ENCODE measurements at regions not wholly inside any gene's neighbourhood (a gene's known extent, or its start where the extent isn't known, plus 50 kb on each side); places are given as distances from the start of the nearest gene placed in this dataset.

GRCh38 chr2:59899692-59900091 lies 653.8 kb downstream of the BCL11A start:
- ATAC-seq (ENCODE audit: low read depth in 2 of 2): no peak
- H3K27ac Mint-ChIP-seq: no peak overlapping the region
- no peak for DNase-seq
- no peak overlapping the region for H3K27ac ChIP-seq (ENCODE audit: insufficient read depth, low read length, poor library complexity, severe bottlenecking)
- H3K27me3 ChIP-seq (ENCODE audit: control insufficient read depth, insufficient read depth, low read length): no peaks in the 10 kb centered on the region
- H3K4me1 Mint-ChIP-seq: no peaks in the 10 kb centered on the region
- H3K36me3 Mint-ChIP-seq: no peaks in the 10 kb centered on the region
- no peaks in the 10 kb centered on the region for H3K9me3 ChIP-seq (ENCODE audit: control insufficient read depth in 2 of 2, low read length in 2 of 2)
- no peaks in the 10 kb centered on the region for H3K4me1 ChIP-seq (ENCODE audit: control insufficient read depth, insufficient read depth, low read length, poor library complexity, severe bottlenecking)
- peaks cover 0 to 2% (median 0%) of the 10 kb centered on the region in 7 donors for H3K9me3 Mint-ChIP-seq
- no peak overlapping the region for H3K4me3 ChIP-seq (ENCODE audit: low read depth, low read length)
- H3K27me3 Mint-ChIP-seq: no peaks in the 10 kb centered on the region
- H3K36me3 ChIP-seq (ENCODE audit: control insufficient read depth, insufficient read depth, low read length): no peaks in the 10 kb centered on the region
- no peak overlapping the region for H3K4me3 Mint-ChIP-seq

GRCh38 chr2:59896499-59897245 lies 656.8 kb downstream of the BCL11A start:
- no peaks in the 10 kb centered on the region for H3K4me1 Mint-ChIP-seq
- no peak overlapping the region for H3K27ac Mint-ChIP-seq
- H3K27ac ChIP-seq (ENCODE audit: insufficient read depth, low read length, poor library complexity, severe bottlenecking): no peak overlapping the region
- H3K9me3 Mint-ChIP-seq: peaks cover 0 to 2% (median 0%) of the 10 kb centered on the region in 7 donors
- no peaks in the 10 kb centered on the region for H3K27me3 ChIP-seq (ENCODE audit: control insufficient read depth, insufficient read depth, low read length)
- H3K4me1 ChIP-seq (ENCODE audit: control insufficient read depth, insufficient read depth, low read length, poor library complexity, severe bottlenecking): no peaks in the 10 kb centered on the region
- ATAC-seq (ENCODE audit: low read depth in 2 of 2) (no peak), DNase-seq (peak in 1 of 3 donors; percentile 30)
- no peak overlapping the region for H3K4me3 Mint-ChIP-seq
- no peaks in the 10 kb centered on the region for H3K36me3 Mint-ChIP-seq
- H3K36me3 ChIP-seq (ENCODE audit: control insufficient read depth, insufficient read depth, low read length): no peaks in the 10 kb centered on the region
- H3K9me3 ChIP-seq (ENCODE audit: control insufficient read depth in 2 of 2, low read length in 2 of 2): no peaks in the 10 kb centered on the region
- H3K27me3 Mint-ChIP-seq: no peaks in the 10 kb centered on the region
- H3K4me3 ChIP-seq (ENCODE audit: low read depth, low read length): no peak overlapping the region

GRCh38 chr2:59893612-59894011 lies 659.8 kb downstream of the BCL11A start:
- Mint-ChIP-seq H3K9me3 (peaks cover 0 to 3% (median 2%) of the 10 kb centered on the region in 7 donors), H3K27me3 (peaks cover 5% of the 10 kb centered on the region), H3K27ac (no peak overlapping the region), H3K4me1 (no peaks in the 10 kb centered on the region), H3K4me3 (no peak overlapping the region), H3K36me3 (no peaks in the 10 kb centered on the region)
- Histone ChIP-seq H3K36me3 (ENCODE audit: control insufficient read depth, insufficient read depth, low read length) (no peaks in the 10 kb centered on the region), H3K27me3 (ENCODE audit: control insufficient read depth, insufficient read depth, low read length) (no peaks in the 10 kb centered on the region), H3K27ac (ENCODE audit: insufficient read depth, low read length, poor library complexity, severe bottlenecking) (no peak overlapping the region), H3K4me1 (ENCODE audit: control insufficient read depth, insufficient read depth, low read length, poor library complexity, severe bottlenecking) (no peaks in the 10 kb centered on the region), H3K9me3 (ENCODE audit: control insufficient read depth in 2 of 2, low read length in 2 of 2) (no peaks in the 10 kb centered on the region), H3K4me3 (ENCODE audit: low read depth, low read length) (no peak overlapping the region)
- no peak for ATAC-seq (ENCODE audit: low read depth in 2 of 2)
- DNase-seq: no peak

- H3K4me3 Mint-ChIP-seq: no peak overlapping the region
- Histone ChIP-seq H3K27ac (ENCODE audit: insufficient read depth, low read length, poor library complexity, severe bottlenecking) (no peak overlapping the region), H3K9me3 (ENCODE audit: control insufficient read depth in 2 of 2, low read length in 2 of 2) (no peaks in the 10 kb centered on the region), H3K4me3 (ENCODE audit: low read depth, low read length) (no peak overlapping the region), H3K36me3 (ENCODE audit: control insufficient read depth, insufficient read depth, low read length) (no peaks in the 10 kb centered on the region), H3K27me3 (ENCODE audit: control insufficient read depth, insufficient read depth, low read length) (no peaks in the 10 kb centered on the region), H3K4me1 (ENCODE audit: control insufficient read depth, insufficient read depth, low read length, poor library complexity, severe bottlenecking) (no peaks in the 10 kb centered on the region)
- peaks cover 5% of the 10 kb centered on the region for H3K27me3 Mint-ChIP-seq
- peaks cover 0 to 3% (median 2%) of the 10 kb centered on the region in 7 donors for H3K9me3 Mint-ChIP-seq
- DNase-seq (no peak), ATAC-seq (ENCODE audit: low read depth in 2 of 2) (no peak)
- H3K36me3 Mint-ChIP-seq: no peaks in the 10 kb centered on the region
- no peak overlapping the region for H3K27ac Mint-ChIP-seq
- peaks cover 0 to 12% (median 2%) of the 10 kb centered on the region in 4 donors for H3K4me1 Mint-ChIP-seq
Measured at GRCh38 chr2:59892398-59892797, 661.1 kb downstream of the BCL11A start.

- Histone ChIP-seq H3K27me3 (ENCODE audit: control insufficient read depth, insufficient read depth, low read length) (no peaks in the 10 kb centered on the region), H3K36me3 (ENCODE audit: control insufficient read depth, insufficient read depth, low read length) (no peaks in the 10 kb centered on the region), H3K27ac (ENCODE audit: insufficient read depth, low read length, poor library complexity, severe bottlenecking) (no peak overlapping the region), H3K4me3 (ENCODE audit: low read depth, low read length) (no peak overlapping the region), H3K4me1 (ENCODE audit: control insufficient read depth, insufficient read depth, low read length, poor library complexity, severe bottlenecking) (no peaks in the 10 kb centered on the region), H3K9me3 (ENCODE audit: control insufficient read depth in 2 of 2, low read length in 2 of 2) (no peaks in the 10 kb centered on the region)
- DNase-seq (no peak), ATAC-seq (ENCODE audit: low read depth in 2 of 2) (no peak)
- Mint-ChIP-seq H3K4me3 (no peak overlapping the region), H3K27me3 (peaks cover 5% of the 10 kb centered on the region), H3K36me3 (no peaks in the 10 kb centered on the region), H3K9me3 (peaks cover 0 to 3% (median 0%) of the 10 kb centered on the region in 7 donors), H3K4me1 (peaks cover 0 to 30% (median 6%) of the 10 kb centered on the region in 4 donors), H3K27ac (no peak overlapping the region)
Measured at GRCh38 chr2:59889305-59889704, 664.1 kb downstream of the BCL11A start.

- Histone ChIP-seq H3K36me3 (ENCODE audit: control insufficient read depth, insufficient read depth, low read length) (no peaks in the 10 kb centered on the region), H3K9me3 (ENCODE audit: control insufficient read depth in 2 of 2, low read length in 2 of 2) (no peaks in the 10 kb centered on the region), H3K27ac (ENCODE audit: insufficient read depth, low read length, poor library complexity, severe bottlenecking) (no peak overlapping the region), H3K4me3 (ENCODE audit: low read depth, low read length) (no peak overlapping the region), H3K27me3 (ENCODE audit: control insufficient read depth, insufficient read depth, low read length) (no peaks in the 10 kb centered on the region), H3K4me1 (ENCODE audit: control insufficient read depth, insufficient read depth, low read length, poor library complexity, severe bottlenecking) (no peaks in the 10 kb centered on the region)
- H3K27ac Mint-ChIP-seq: peak overlapping the region in 1 of 3 donors; percentile 55
- peaks cover 5% of the 10 kb centered on the region for H3K27me3 Mint-ChIP-seq
- peaks cover 0 to 3% (median 0%) of the 10 kb centered on the region in 7 donors for H3K9me3 Mint-ChIP-seq
- DNase-seq: no peak
- no peak for ATAC-seq (ENCODE audit: low read depth in 2 of 2)
- no peaks in the 10 kb centered on the region for H3K36me3 Mint-ChIP-seq
- peaks cover 0 to 30% (median 6%) of the 10 kb centered on the region in 4 donors for H3K4me1 Mint-ChIP-seq
- no peak overlapping the region for H3K4me3 Mint-ChIP-seq
Measured at GRCh38 chr2:59888706-59889105, 664.7 kb downstream of the BCL11A start.

GRCh38 chr2:59888015-59888414 lies 665.4 kb downstream of the BCL11A start:
- Histone ChIP-seq H3K27ac (ENCODE audit: insufficient read depth, low read length, poor library complexity, severe bottlenecking) (no peak overlapping the region), H3K36me3 (ENCODE audit: control insufficient read depth, insufficient read depth, low read length) (no peaks in the 10 kb centered on the region), H3K27me3 (ENCODE audit: control insufficient read depth, insufficient read depth, low read length) (no peaks in the 10 kb centered on the region), H3K4me1 (ENCODE audit: control insufficient read depth, insufficient read depth, low read length, poor library complexity, severe bottlenecking) (no peaks in the 10 kb centered on the region), H3K4me3 (ENCODE audit: low read depth, low read length) (no peak overlapping the region), H3K9me3 (ENCODE audit: control insufficient read depth in 2 of 2, low read length in 2 of 2) (no peaks in the 10 kb centered on the region)
- DNase-seq (peak in 2 of 3 donors; percentile 12 to 76), ATAC-seq (ENCODE audit: low read depth in 2 of 2) (peak; percentile 67 to 77)
- H3K4me3 Mint-ChIP-seq: peak overlapping the region in 2 of 4 donors; percentile 32 to 48
- no peaks in the 10 kb centered on the region for H3K36me3 Mint-ChIP-seq
- H3K27me3 Mint-ChIP-seq: peaks cover 5% of the 10 kb centered on the region
- peaks cover 0 to 30% (median 6%) of the 10 kb centered on the region in 4 donors for H3K4me1 Mint-ChIP-seq
- H3K27ac Mint-ChIP-seq: peak overlapping the region; percentile 1 to 55 (median 51)
- H3K9me3 Mint-ChIP-seq: peaks cover 0 to 3% (median 0%) of the 10 kb centered on the region in 7 donors

- DNase-seq: no peak
- H3K9me3 Mint-ChIP-seq: peaks cover 0 to 3% (median 0%) of the 10 kb centered on the region in 7 donors
- Histone ChIP-seq H3K4me1 (ENCODE audit: control insufficient read depth, insufficient read depth, low read length, poor library complexity, severe bottlenecking) (no peaks in the 10 kb centered on the region), H3K27me3 (ENCODE audit: control insufficient read depth, insufficient read depth, low read length) (no peaks in the 10 kb centered on the region), H3K9me3 (ENCODE audit: control insufficient read depth in 2 of 2, low read length in 2 of 2) (no peaks in the 10 kb centered on the region), H3K27ac (ENCODE audit: insufficient read depth, low read length, poor library complexity, severe bottlenecking) (no peak overlapping the region), H3K36me3 (ENCODE audit: control insufficient read depth, insufficient read depth, low read length) (no peaks in the 10 kb centered on the region), H3K4me3 (ENCODE audit: low read depth, low read length) (no peak overlapping the region)
- H3K27ac Mint-ChIP-seq: peak overlapping the region in 2 of 3 donors; percentile 51 to 55
- H3K4me3 Mint-ChIP-seq: peak overlapping the region in 1 of 4 donors; percentile 4
- H3K36me3 Mint-ChIP-seq: no peaks in the 10 kb centered on the region
- no peak for ATAC-seq (ENCODE audit: low read depth in 2 of 2)
- H3K4me1 Mint-ChIP-seq: peaks cover 0 to 30% (median 6%) of the 10 kb centered on the region in 4 donors
- H3K27me3 Mint-ChIP-seq: peaks cover 5% of the 10 kb centered on the region
Measured at GRCh38 chr2:59887366-59887765, 666.1 kb downstream of the BCL11A start.

All from CD4-positive, CD25-positive, alpha-beta regulatory T cell (primary cell).